GM12892 (cell line): ENCODE measurements at regions not wholly inside any gene's neighbourhood (a gene's known extent, or its start where the extent isn't known, plus 50 kb on each side); places are given as distances from the start of the nearest gene placed in this dataset.

Source experiments
- POLR2A ChIP-seq: IDR thresholded peaks from 2 replicates; pipeline ENCODE4 v1.6.1; 2011; ENCODE audit warnings: low read depth, low read length, control low read depth
- TAF1 ChIP-seq: IDR thresholded peaks from 2 replicates; pipeline ENCODE4 v1.6.1; 2011; ENCODE audit warnings: low read depth, mild to moderate bottlenecking, control low read depth, low read length, borderline replicate concordance

DNA sequence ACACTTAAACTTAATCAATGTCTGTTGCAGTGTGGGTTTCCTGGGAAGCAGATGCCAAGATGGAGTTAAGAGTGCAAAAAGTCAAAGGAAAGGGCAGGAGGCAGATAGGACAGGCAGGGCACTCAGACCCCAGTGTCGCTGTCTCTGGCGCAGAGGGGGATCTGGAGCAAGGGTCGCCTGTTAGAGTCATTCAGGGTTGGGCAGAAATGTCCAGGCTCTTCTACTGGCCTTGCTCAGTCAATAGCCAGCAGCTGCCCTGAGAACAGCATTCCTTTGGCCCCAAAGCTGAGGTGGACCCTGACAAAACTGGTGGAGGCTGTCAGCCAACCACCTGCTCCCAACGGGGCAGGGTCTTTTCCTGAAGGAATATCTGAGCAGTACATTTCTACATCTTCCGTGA is 97.1 kb upstream of the SLC66A3 start:
- TF ChIP-seq POLR2A = no peak
- TF ChIP-seq TAF1 = no peak
